ENCODE measurements at regions not wholly inside any gene's neighbourhood (a gene's known extent, or its start where the extent isn't known, plus 50 kb on each side); places are given as distances from the start of the nearest gene placed in this dataset.
A peak's percentile ranks its signal among the peaks of the same experiment; 100 is the strongest.

DNA sequence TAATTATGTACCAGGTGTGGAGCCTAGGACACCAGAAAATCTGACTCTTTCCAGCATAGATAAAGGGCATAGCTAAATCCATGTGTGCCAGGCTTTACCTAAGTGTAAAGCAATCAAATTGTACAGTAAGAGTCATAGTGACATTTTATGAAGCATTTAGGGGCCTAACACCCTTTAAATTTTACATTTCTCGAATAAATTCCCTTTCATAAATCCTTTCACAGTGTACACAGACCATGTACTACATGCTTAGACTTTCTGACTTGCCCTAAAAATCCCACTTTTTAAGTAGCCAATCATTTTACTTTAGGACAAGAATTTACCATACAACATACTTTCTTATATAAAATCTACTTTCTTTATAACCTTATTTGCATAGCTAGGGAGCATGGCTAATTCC is 727.6 kb upstream of the LUZP2 start:
- WGBS, 2 experiments (ENCODE audit: low coverage in 1 of 2, low lambda C conversion rate in 2 of 2, missing lambda C conversion rate in 2 of 2): 56 to 59% methylated on average over 1 of the region's 1 CpG

DNA sequence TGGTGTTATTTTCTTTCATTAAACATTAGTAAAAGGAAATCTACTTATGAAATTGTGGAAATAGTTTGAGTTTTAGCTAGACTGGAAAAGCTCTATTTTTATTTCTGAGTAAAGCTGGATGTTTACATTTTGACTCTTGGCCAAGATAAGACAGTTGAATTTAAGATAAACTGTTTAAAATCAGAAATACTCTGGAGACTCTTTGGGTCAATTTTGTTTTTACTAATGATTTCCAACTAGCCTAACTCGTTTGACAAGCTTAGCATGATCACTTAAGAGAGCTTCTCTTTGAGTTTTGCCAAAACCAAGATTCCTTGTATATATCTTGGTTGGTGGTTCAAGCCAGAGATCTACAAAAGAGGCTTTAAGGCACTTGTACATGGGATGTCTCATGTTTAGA is 724.8 kb upstream of the LUZP2 start:
- in situ Hi-C loops (cut with MboI): no loop called here
- H3K27ac ChIP-seq: no peak overlapping the region

More for the DNA sequence above, 727.6 kb upstream of the LUZP2 start:
- no peaks in the 10 kb centered on the region for H3K9me2 ChIP-seq (ENCODE audit: insufficient read depth)
- in situ Hi-C loops (cut with MboI): no loop called here
- H4K20me1 ChIP-seq (ENCODE audit: insufficient read depth): no peaks in the 10 kb centered on the region
- no peak overlapping the region for H3K27ac ChIP-seq
- no peak overlapping the region for H3K4me3 ChIP-seq
- DNase-seq: no peak
- H3K4me1 ChIP-seq (ENCODE audit: insufficient read depth): peaks cover 15% of the 10 kb centered on the region
- H3K9me3 ChIP-seq (ENCODE audit: low read depth): no peaks in the 10 kb centered on the region
- no peak overlapping the region for H2AFZ ChIP-seq
- no peaks in the 10 kb centered on the region for H3K36me3 ChIP-seq (ENCODE audit: low read depth)
- no peak overlapping the region for H3K4me2 ChIP-seq (ENCODE audit: unreplicated experiment)
- H3K79me2 ChIP-seq (ENCODE audit: insufficient read depth): no peaks in the 10 kb centered on the region
- 0 out of 2 replicates have a peak, but pooled peaks cover 8% of the 10 kb centered on the region for H3F3A ChIP-seq (ENCODE audit: insufficient read depth)
- no peak for TF ChIP-seq EZH2 (IDR thresholded peaks at IDR 0.05; ENCODE audit: insufficient read depth, poor library complexity, severe bottlenecking)
- TF ChIP-seq EZH2phosphoT487 (IDR thresholded peaks at IDR 0.05; ENCODE audit: insufficient read depth, low read depth): no peak
- H3K27me3 ChIP-seq (replicated peaks; ENCODE audit: insufficient read depth): no peaks in the 10 kb centered on the region
- no peak overlapping the region for H3K9ac ChIP-seq

DNA sequence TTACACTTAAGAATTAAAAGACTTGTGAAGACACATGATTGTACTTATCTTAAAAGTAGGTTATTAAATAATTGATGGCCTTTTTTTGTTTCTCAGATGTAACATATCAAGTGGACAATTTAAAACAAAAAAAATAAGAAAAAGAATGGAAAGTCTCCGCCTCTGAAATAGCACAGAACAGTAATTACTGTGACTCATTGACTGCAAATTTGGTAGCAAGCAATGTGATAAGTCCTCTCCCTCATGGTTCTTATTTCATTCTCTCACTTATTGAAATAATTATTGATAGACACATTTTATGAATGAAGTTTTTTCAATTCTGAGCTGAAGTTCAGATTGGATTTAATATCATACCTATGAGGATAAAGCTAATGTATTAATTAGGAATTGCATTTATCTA is 717.9 kb upstream of the LUZP2 start:
- no peaks in the 10 kb centered on the region for H3K36me3 ChIP-seq (ENCODE audit: low read depth)
- peak overlapping the region; percentile 21 for H3K4me2 ChIP-seq (ENCODE audit: unreplicated experiment)
- no peaks in the 10 kb centered on the region for H3K9me3 ChIP-seq (ENCODE audit: low read depth)
- no peak overlapping the region for H2AFZ ChIP-seq
- H3K27me3 ChIP-seq (replicated peaks; ENCODE audit: insufficient read depth): no peaks in the 10 kb centered on the region
- in situ Hi-C loops (cut with MboI): no loop called here
- H3K4me1 ChIP-seq (ENCODE audit: insufficient read depth): peaks cover 20% of the 10 kb centered on the region
- no peaks in the 10 kb centered on the region for H3K9me2 ChIP-seq (ENCODE audit: insufficient read depth)
- WGBS, 2 experiments (ENCODE audit: low coverage in 1 of 2, low lambda C conversion rate in 2 of 2, missing lambda C conversion rate in 2 of 2): 12 to 18% methylated on average over 1 of the region's 1 CpG
- no peak overlapping the region for H3K4me3 ChIP-seq
- no peak for TF ChIP-seq EZH2 (IDR thresholded peaks at IDR 0.05; ENCODE audit: insufficient read depth, poor library complexity, severe bottlenecking)
- no peak for TF ChIP-seq EZH2phosphoT487 (IDR thresholded peaks at IDR 0.05; ENCODE audit: insufficient read depth, low read depth)
- H3K27ac ChIP-seq: no peak overlapping the region
- no peaks in the 10 kb centered on the region for H4K20me1 ChIP-seq (ENCODE audit: insufficient read depth)
- no peak overlapping the region for H3K9ac ChIP-seq
- no peaks in the 10 kb centered on the region for H3F3A ChIP-seq (ENCODE audit: insufficient read depth)
- no peaks in the 10 kb centered on the region for H3K79me2 ChIP-seq (ENCODE audit: insufficient read depth)
- DNase-seq: peak; percentile 64

More for the DNA sequence above, 724.8 kb upstream of the LUZP2 start:
- Histone ChIP-seq H3K4me3 (no peak overlapping the region), H3K9ac (no peak overlapping the region), H3K79me2 (ENCODE audit: insufficient read depth) (no peaks in the 10 kb centered on the region), H3K4me2 (ENCODE audit: unreplicated experiment) (no peak overlapping the region), H2AFZ (0 out of 2 replicates have a peak overlapping the region, but pooled peaks have one; percentile 1), H3K4me1 (ENCODE audit: insufficient read depth) (no peaks in the 10 kb centered on the region), H3K9me3 (ENCODE audit: low read depth) (no peaks in the 10 kb centered on the region), H3K9me2 (ENCODE audit: insufficient read depth) (no peaks in the 10 kb centered on the region), H4K20me1 (ENCODE audit: insufficient read depth) (no peaks in the 10 kb centered on the region), H3K36me3 (ENCODE audit: low read depth) (no peaks in the 10 kb centered on the region), H3K27me3 (replicated peaks; ENCODE audit: insufficient read depth) (no peaks in the 10 kb centered on the region), H3F3A (ENCODE audit: insufficient read depth) (no peaks in the 10 kb centered on the region)
- 3 to 8% methylated on average over 1 of the region's 1 CpG for WGBS, 2 experiments (ENCODE audit: low coverage in 1 of 2, low lambda C conversion rate in 2 of 2, missing lambda C conversion rate in 2 of 2)
- no peak for TF ChIP-seq EZH2 (IDR thresholded peaks at IDR 0.05; ENCODE audit: insufficient read depth, poor library complexity, severe bottlenecking)
- no peak for TF ChIP-seq EZH2phosphoT487 (IDR thresholded peaks at IDR 0.05; ENCODE audit: insufficient read depth, low read depth)
- no peak for DNase-seq

DNA sequence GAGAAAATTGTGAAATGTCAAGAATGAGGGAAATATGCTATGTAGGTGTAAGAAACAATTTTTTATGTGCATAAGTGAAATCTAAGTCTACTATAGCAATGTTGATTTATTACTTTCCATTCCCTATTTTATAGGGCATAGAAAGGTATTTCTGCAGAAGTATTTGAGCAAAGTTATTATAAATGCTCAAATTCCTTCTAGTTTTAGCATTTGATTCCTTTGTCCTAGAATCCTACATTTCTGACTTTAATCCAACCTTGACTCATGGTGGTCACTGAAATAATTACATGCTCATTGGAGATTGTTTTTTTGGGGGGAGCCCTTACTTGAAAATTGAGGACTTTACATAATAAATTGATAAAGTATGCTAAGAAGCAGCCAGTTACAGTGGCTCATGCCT is 716.6 kb upstream of the LUZP2 start:
- DNase-seq: no peak
- in situ Hi-C loops (cut with MboI): no loop called here

More for the DNA sequence above, 716.6 kb upstream of the LUZP2 start:
- no peak for TF ChIP-seq EZH2phosphoT487 (IDR thresholded peaks at IDR 0.05; ENCODE audit: insufficient read depth, low read depth)
- TF ChIP-seq EZH2 (IDR thresholded peaks at IDR 0.05; ENCODE audit: insufficient read depth, poor library complexity, severe bottlenecking): no peak
- Histone ChIP-seq H2AFZ (no peak overlapping the region), H3K9me2 (ENCODE audit: insufficient read depth) (no peaks in the 10 kb centered on the region), H3K27ac (no peak overlapping the region), H3K9me3 (ENCODE audit: low read depth) (no peaks in the 10 kb centered on the region), H3K9ac (no peak overlapping the region), H3K4me3 (no peak overlapping the region), H3K36me3 (ENCODE audit: low read depth) (no peaks in the 10 kb centered on the region), H3K27me3 (replicated peaks; ENCODE audit: insufficient read depth) (no peaks in the 10 kb centered on the region), H3K4me2 (ENCODE audit: unreplicated experiment) (no peak overlapping the region), H3F3A (ENCODE audit: insufficient read depth) (no peaks in the 10 kb centered on the region), H4K20me1 (ENCODE audit: insufficient read depth) (no peaks in the 10 kb centered on the region), H3K4me1 (ENCODE audit: insufficient read depth) (peaks cover 20% of the 10 kb centered on the region), H3K79me2 (ENCODE audit: insufficient read depth) (no peaks in the 10 kb centered on the region)

All from GM23248 (cell line).